ENCODE measurements at regions not wholly inside any gene's neighbourhood (a gene's known extent, or its start where the extent isn't known, plus 50 kb on each side); places are given as distances from the start of the nearest gene placed in this dataset.

GRCh38 chr9:14432666-14433350 lies 118.9 kb upstream of the NFIB start:
- no peak for DNase-seq (ENCODE audit: low read depth, low spot score)
- H3K36me3 ChIP-seq (ENCODE audit: insufficient read depth, insufficient read length, low read length) = no peaks in the 10 kb centered on the region
- TF ChIP-seq SUZ12 (IDR thresholded peaks at IDR 0.05; ENCODE audit: extremely low read depth, insufficient read depth, insufficient read length) = no peak
- no peak for TF ChIP-seq YY1 (IDR thresholded peaks at IDR 0.05; ENCODE audit: insufficient read depth, insufficient read length)
- no peak for TF ChIP-seq ZNF274 (IDR thresholded peaks at IDR 0.05; ENCODE audit: low read depth, low read length)
- no peaks in the 10 kb centered on the region for H3K27me3 ChIP-seq (ENCODE audit: insufficient read depth, insufficient read length)
- no peak overlapping the region for H3K4me3 ChIP-seq (ENCODE audit: insufficient read length, low read depth)
- H3K4me1 ChIP-seq (ENCODE audit: insufficient read depth, insufficient read length) = no peaks in the 10 kb centered on the region
- H3K9me3 ChIP-seq (ENCODE audit: insufficient read depth, low read length) = peaks cover 13% of the 10 kb centered on the region; the same call in 1 of the 2 replicates
- H3K9ac ChIP-seq (ENCODE audit: insufficient read length, low read depth) = no peak overlapping the region

GRCh38 chr9:14428781-14429230 lies 114.9 kb upstream of the NFIB start:
- Histone ChIP-seq H3K9ac (ENCODE audit: insufficient read length, low read depth) (no peak overlapping the region), H3K4me3 (ENCODE audit: insufficient read length, low read depth) (no peak overlapping the region), H3K9me3 (ENCODE audit: insufficient read depth, low read length) (peaks cover 13% of the 10 kb centered on the region; the same call in 1 of the 2 replicates), H3K36me3 (ENCODE audit: insufficient read depth, insufficient read length, low read length) (no peaks in the 10 kb centered on the region), H3K27me3 (ENCODE audit: insufficient read depth, insufficient read length) (no peaks in the 10 kb centered on the region), H3K4me1 (ENCODE audit: insufficient read depth, insufficient read length) (no peaks in the 10 kb centered on the region)
- TF ChIP-seq ZNF274 (IDR thresholded peaks at IDR 0.05; ENCODE audit: low read depth, low read length) = no peak
- no peak for TF ChIP-seq SUZ12 (IDR thresholded peaks at IDR 0.05; ENCODE audit: extremely low read depth, insufficient read depth, insufficient read length)
- TF ChIP-seq YY1 (IDR thresholded peaks at IDR 0.05; ENCODE audit: insufficient read depth, insufficient read length) = no peak
- peak; percentile 85 for DNase-seq (ENCODE audit: low read depth, low spot score)

GRCh38 chr9:14427419-14427818 lies 113.5 kb upstream of the NFIB start:
- Histone ChIP-seq H3K27me3 (ENCODE audit: insufficient read depth, insufficient read length) (no peaks in the 10 kb centered on the region), H3K4me1 (ENCODE audit: insufficient read depth, insufficient read length) (no peaks in the 10 kb centered on the region)
- TF ChIP-seq SUZ12 (IDR thresholded peaks at IDR 0.05; ENCODE audit: extremely low read depth, insufficient read depth, insufficient read length) = no peak

GRCh38 chr9:14424983-14425382 lies 111.0 kb upstream of the NFIB start:
- Histone ChIP-seq H3K4me3 (ENCODE audit: insufficient read length, low read depth) (no peak overlapping the region), H3K36me3 (ENCODE audit: insufficient read depth, insufficient read length, low read length) (no peaks in the 10 kb centered on the region), H3K9ac (ENCODE audit: insufficient read length, low read depth) (no peak overlapping the region), H3K9me3 (ENCODE audit: insufficient read depth, low read length) (no peaks in the 10 kb centered on the region; the same call in 1 of the 2 replicates), H3K27me3 (ENCODE audit: insufficient read depth, insufficient read length) (no peaks in the 10 kb centered on the region), H3K4me1 (ENCODE audit: insufficient read depth, insufficient read length) (no peaks in the 10 kb centered on the region)
- DNase-seq (ENCODE audit: low read depth, low spot score) = no peak
- TF ChIP-seq SUZ12 (IDR thresholded peaks at IDR 0.05; ENCODE audit: extremely low read depth, insufficient read depth, insufficient read length) (no peak), ZNF274 (IDR thresholded peaks at IDR 0.05; ENCODE audit: low read depth, low read length) (no peak), YY1 (IDR thresholded peaks at IDR 0.05; ENCODE audit: insufficient read depth, insufficient read length) (no peak)

More at GRCh38 chr9:14427419-14427818, 113.5 kb upstream of the NFIB start:
- peaks cover 13% of the 10 kb centered on the region; the same call in 1 of the 2 replicates for H3K9me3 ChIP-seq (ENCODE audit: insufficient read depth, low read length)
- DNase-seq (ENCODE audit: low read depth, low spot score) = no peak
- H3K9ac ChIP-seq (ENCODE audit: insufficient read length, low read depth) = no peak overlapping the region
- H3K4me3 ChIP-seq (ENCODE audit: insufficient read length, low read depth) = no peak overlapping the region
- no peaks in the 10 kb centered on the region for H3K36me3 ChIP-seq (ENCODE audit: insufficient read depth, insufficient read length, low read length)

GRCh38 chr9:14424289-14424688 lies 110.3 kb upstream of the NFIB start:
- Histone ChIP-seq H3K9ac (ENCODE audit: insufficient read length, low read depth) (no peak overlapping the region), H3K9me3 (ENCODE audit: insufficient read depth, low read length) (no peaks in the 10 kb centered on the region; the same call in 1 of the 2 replicates), H3K36me3 (ENCODE audit: insufficient read depth, insufficient read length, low read length) (no peaks in the 10 kb centered on the region), H3K4me3 (ENCODE audit: insufficient read length, low read depth) (no peak overlapping the region), H3K27me3 (ENCODE audit: insufficient read depth, insufficient read length) (no peaks in the 10 kb centered on the region), H3K4me1 (ENCODE audit: insufficient read depth, insufficient read length) (no peaks in the 10 kb centered on the region)
- DNase-seq (ENCODE audit: low read depth, low spot score) = no peak
- TF ChIP-seq ZNF274 (IDR thresholded peaks at IDR 0.05; ENCODE audit: low read depth, low read length) (no peak), YY1 (IDR thresholded peaks at IDR 0.05; ENCODE audit: insufficient read depth, insufficient read length) (no peak), SUZ12 (IDR thresholded peaks at IDR 0.05; ENCODE audit: extremely low read depth, insufficient read depth, insufficient read length) (no peak)

GRCh38 chr9:14423815-14424261 lies 109.9 kb upstream of the NFIB start:
- Histone ChIP-seq H3K9ac (ENCODE audit: insufficient read length, low read depth) (no peak overlapping the region), H3K27me3 (ENCODE audit: insufficient read depth, insufficient read length) (no peaks in the 10 kb centered on the region), H3K9me3 (ENCODE audit: insufficient read depth, low read length) (no peaks in the 10 kb centered on the region; the same call in 1 of the 2 replicates), H3K36me3 (ENCODE audit: insufficient read depth, insufficient read length, low read length) (no peaks in the 10 kb centered on the region), H3K4me3 (ENCODE audit: insufficient read length, low read depth) (no peak overlapping the region), H3K4me1 (ENCODE audit: insufficient read depth, insufficient read length) (no peaks in the 10 kb centered on the region)
- TF ChIP-seq SUZ12 (IDR thresholded peaks at IDR 0.05; ENCODE audit: extremely low read depth, insufficient read depth, insufficient read length) (no peak), YY1 (IDR thresholded peaks at IDR 0.05; ENCODE audit: insufficient read depth, insufficient read length) (no peak), ZNF274 (IDR thresholded peaks at IDR 0.05; ENCODE audit: low read depth, low read length) (no peak)
- DNase-seq (ENCODE audit: low read depth, low spot score) = peak; percentile 35

- H3K36me3 ChIP-seq (ENCODE audit: insufficient read depth, insufficient read length, low read length) = no peaks in the 10 kb centered on the region
- no peaks in the 10 kb centered on the region for H3K4me1 ChIP-seq (ENCODE audit: insufficient read depth, insufficient read length)
- H3K4me3 ChIP-seq (ENCODE audit: insufficient read length, low read depth) = no peak overlapping the region
- H3K9ac ChIP-seq (ENCODE audit: insufficient read length, low read depth) = no peak overlapping the region
- DNase-seq (ENCODE audit: low read depth, low spot score) = no peak
- no peaks in the 10 kb centered on the region; the same call in 1 of the 2 replicates for H3K9me3 ChIP-seq (ENCODE audit: insufficient read depth, low read length)
- TF ChIP-seq ZNF274 (IDR thresholded peaks at IDR 0.05; ENCODE audit: low read depth, low read length) (no peak), SUZ12 (IDR thresholded peaks at IDR 0.05; ENCODE audit: extremely low read depth, insufficient read depth, insufficient read length) (no peak), YY1 (IDR thresholded peaks at IDR 0.05; ENCODE audit: insufficient read depth, insufficient read length) (no peak)
- no peaks in the 10 kb centered on the region for H3K27me3 ChIP-seq (ENCODE audit: insufficient read depth, insufficient read length)
Observed at GRCh38 chr9:14421291-14421690, 107.3 kb upstream of the NFIB start.

All from NT2/D1 (cell line).